ENCODE measurements at regions not wholly inside any gene's neighbourhood (a gene's known extent, or its start where the extent isn't known, plus 50 kb on each side); places are given as distances from the start of the nearest gene placed in this dataset.

- Histone ChIP-seq H3K36me3 (no peaks in the 10 kb centered on the region), H3K9me3 (no peaks in the 10 kb centered on the region), H3K4me3 (no peak overlapping the region), H3K27ac (no peak overlapping the region), H3K27me3 (no peaks in the 10 kb centered on the region), H3K4me1 (peaks cover 0 to 22% of the 10 kb centered on the region in 2 donors)
- DNase-seq (no peak), ATAC-seq (no peak)
- intact Hi-C loops (cut with DNase I) = loop anchor here in 1 of 2 donors (10.0 kb wide), 1 partner anchor 198 kb away; no protein-coding TSS in a partner anchor
- TF ChIP-seq CTCF (IDR thresholded peaks at IDR 0.05) = no peak
These were observed 114.7 kb upstream of the CDC42BPA start for GRCh38 chr1:227432981-227433380.

- Histone ChIP-seq H3K36me3 (no peaks in the 10 kb centered on the region), H3K27ac (no peak overlapping the region), H3K4me3 (no peak overlapping the region), H3K9me3 (no peaks in the 10 kb centered on the region), H3K4me1 (peaks cover 0 to 22% of the 10 kb centered on the region in 2 donors), H3K27me3 (no peaks in the 10 kb centered on the region)
- DNase-seq = no peak
- intact Hi-C loops (cut with DNase I) = loop anchor here in 1 of 2 donors (10.0 kb wide), 1 partner anchor 197 kb away; no protein-coding TSS in a partner anchor
- TF ChIP-seq CTCF (IDR thresholded peaks at IDR 0.05) = no peak
- no peak for ATAC-seq
These were observed 113.9 kb upstream of the CDC42BPA start for GRCh38 chr1:227432181-227432535.

GRCh38 chr1:227429447-227430359 lies 111.4 kb upstream of the CDC42BPA start:
- Histone ChIP-seq H3K4me1 (peaks cover 0 to 22% of the 10 kb centered on the region in 2 donors), H3K27me3 (no peaks in the 10 kb centered on the region), H3K9me3 (no peaks in the 10 kb centered on the region), H3K36me3 (no peaks in the 10 kb centered on the region), H3K27ac (peak overlapping the region in 1 of 2 donors; percentile 50), H3K4me3 (no peak overlapping the region)
- ATAC-seq (no peak), DNase-seq (no peak)
- intact Hi-C loops (cut with DNase I) = loop anchor here in 1 of 2 donors (10.0 kb wide), 2 partner anchors 65 to 195 kb away; no protein-coding TSS in a partner anchor
- TF ChIP-seq CTCF (IDR thresholded peaks at IDR 0.05) = no peak

GRCh38 chr1:227428803-227429202 lies 110.5 kb upstream of the CDC42BPA start:
- H3K4me3 ChIP-seq = no peak overlapping the region
- ATAC-seq = no peak
- intact Hi-C loops (cut with DNase I) = loop anchor here in 1 of 2 donors (10.0 kb wide), 1 partner anchor 64 kb away; no protein-coding TSS in a partner anchor
- TF ChIP-seq CTCF (IDR thresholded peaks at IDR 0.05) = no peak
- H3K36me3 ChIP-seq = no peaks in the 10 kb centered on the region
- H3K4me1 ChIP-seq = peaks cover 0 to 22% of the 10 kb centered on the region in 2 donors
- DNase-seq = peak in 1 of 4 donors; percentile 44
- H3K9me3 ChIP-seq = no peaks in the 10 kb centered on the region
- no peaks in the 10 kb centered on the region for H3K27me3 ChIP-seq
- H3K27ac ChIP-seq = peak overlapping the region in 1 of 2 donors; percentile 50

- peaks cover 0 to 22% of the 10 kb centered on the region in 2 donors for H3K4me1 ChIP-seq
- no peak for ATAC-seq
- H3K27me3 ChIP-seq = no peaks in the 10 kb centered on the region
- TF ChIP-seq CTCF (IDR thresholded peaks at IDR 0.05) = no peak
- no peak for DNase-seq
- H3K27ac ChIP-seq = no peak overlapping the region
- H3K4me3 ChIP-seq = no peak overlapping the region
- no peaks in the 10 kb centered on the region for H3K9me3 ChIP-seq
- intact Hi-C loops (cut with DNase I) = loop anchor here in 1 of 2 donors (10.0 kb wide), 1 partner anchor 63 kb away; no protein-coding TSS in a partner anchor
- no peaks in the 10 kb centered on the region for H3K36me3 ChIP-seq
These were observed 109.1 kb upstream of the CDC42BPA start for GRCh38 chr1:227427411-227427810.

All from left lung (tissue), 4 donors.